ENCODE measurements at regions not wholly inside any gene's neighbourhood (a gene's known extent, or its start where the extent isn't known, plus 50 kb on each side); places are given as distances from the start of the nearest gene placed in this dataset.

- H3K4me3 ChIP-seq (ENCODE audit: low read depth, low read length) = no peak overlapping the region
- no peak for TF ChIP-seq CTCF (IDR thresholded peaks at IDR 0.05; ENCODE audit: borderline replicate concordance, insufficient read depth, low read depth, low read length)
Observed at GRCh38 chr4:1469043-1469442, 62.8 kb upstream of the NKX1-1 start.

GRCh38 chr4:1467581-1468458, 61.6 kb upstream of the NKX1-1 start:
- no peak overlapping the region for H3K4me3 ChIP-seq (ENCODE audit: low read depth, low read length)
- TF ChIP-seq CTCF (IDR thresholded peaks at IDR 0.05; ENCODE audit: borderline replicate concordance, insufficient read depth, low read depth, low read length) = no peak

GRCh38 chr4:1466863-1467165, 60.6 kb upstream of the NKX1-1 start:
- H3K4me3 ChIP-seq (ENCODE audit: low read depth, low read length) = no peak overlapping the region
- no peak for TF ChIP-seq CTCF (IDR thresholded peaks at IDR 0.05; ENCODE audit: borderline replicate concordance, insufficient read depth, low read depth, low read length)

GRCh38 chr4:1466034-1466862, 60.0 kb upstream of the NKX1-1 start:
- TF ChIP-seq CTCF (IDR thresholded peaks at IDR 0.05; ENCODE audit: borderline replicate concordance, insufficient read depth, low read depth, low read length) = no peak
- H3K4me3 ChIP-seq (ENCODE audit: low read depth, low read length) = no peak overlapping the region

GRCh38 chr4:1465173-1466033, 59.2 kb upstream of the NKX1-1 start:
- no peak for TF ChIP-seq CTCF (IDR thresholded peaks at IDR 0.05; ENCODE audit: borderline replicate concordance, insufficient read depth, low read depth, low read length)
- no peak overlapping the region for H3K4me3 ChIP-seq (ENCODE audit: low read depth, low read length)

GRCh38 chr4:1464581-1465171, 58.4 kb upstream of the NKX1-1 start:
- TF ChIP-seq CTCF (IDR thresholded peaks at IDR 0.05; ENCODE audit: borderline replicate concordance, insufficient read depth, low read depth, low read length) = no peak
- H3K4me3 ChIP-seq (ENCODE audit: low read depth, low read length) = no peak overlapping the region

Measured in GM12875 (cell line).